ENCODE measurements at regions not wholly inside any gene's neighbourhood (a gene's known extent, or its start where the extent isn't known, plus 50 kb on each side); places are given as distances from the start of the nearest gene placed in this dataset.

DNA sequence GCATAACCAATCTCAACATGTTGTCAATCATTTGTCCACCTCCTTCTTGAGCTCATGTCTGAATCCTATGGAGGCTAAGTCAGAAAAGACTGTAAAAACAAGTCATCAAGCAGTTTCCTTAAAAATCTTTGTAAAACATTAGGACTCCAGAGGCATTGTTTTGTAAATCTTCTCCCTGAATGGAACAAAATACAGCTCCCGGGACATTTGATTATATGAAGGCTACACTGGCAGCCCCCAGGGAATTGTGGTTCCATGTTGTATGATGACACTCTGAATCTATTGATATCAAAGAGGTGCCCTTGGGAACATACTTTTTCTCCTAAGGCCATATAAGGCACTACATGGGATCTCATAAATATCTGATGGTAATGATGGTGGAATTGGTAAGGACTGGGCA, 83.2 kb upstream of the NUDT12 start:
- WGBS (ENCODE audit: insufficient coverage) = no CpG with 5 or more reads among the region's 1 CpG
- ChIA-PET CTCF (no interaction called here), POLR2A (no interaction called here)
- Mint-ChIP-seq H3K9me3 (ENCODE audit: insufficient read depth) (no peaks in the 10 kb centered on the region), H3K4me1 (no peaks in the 10 kb centered on the region), H3K27ac (no peak overlapping the region), H3K27me3 (no peaks in the 10 kb centered on the region), H3K4me3 (no peak overlapping the region)
- H3K9ac ChIP-seq (ENCODE audit: low read length) = no peak overlapping the region
- TF ChIP-seq, protein P1, sequence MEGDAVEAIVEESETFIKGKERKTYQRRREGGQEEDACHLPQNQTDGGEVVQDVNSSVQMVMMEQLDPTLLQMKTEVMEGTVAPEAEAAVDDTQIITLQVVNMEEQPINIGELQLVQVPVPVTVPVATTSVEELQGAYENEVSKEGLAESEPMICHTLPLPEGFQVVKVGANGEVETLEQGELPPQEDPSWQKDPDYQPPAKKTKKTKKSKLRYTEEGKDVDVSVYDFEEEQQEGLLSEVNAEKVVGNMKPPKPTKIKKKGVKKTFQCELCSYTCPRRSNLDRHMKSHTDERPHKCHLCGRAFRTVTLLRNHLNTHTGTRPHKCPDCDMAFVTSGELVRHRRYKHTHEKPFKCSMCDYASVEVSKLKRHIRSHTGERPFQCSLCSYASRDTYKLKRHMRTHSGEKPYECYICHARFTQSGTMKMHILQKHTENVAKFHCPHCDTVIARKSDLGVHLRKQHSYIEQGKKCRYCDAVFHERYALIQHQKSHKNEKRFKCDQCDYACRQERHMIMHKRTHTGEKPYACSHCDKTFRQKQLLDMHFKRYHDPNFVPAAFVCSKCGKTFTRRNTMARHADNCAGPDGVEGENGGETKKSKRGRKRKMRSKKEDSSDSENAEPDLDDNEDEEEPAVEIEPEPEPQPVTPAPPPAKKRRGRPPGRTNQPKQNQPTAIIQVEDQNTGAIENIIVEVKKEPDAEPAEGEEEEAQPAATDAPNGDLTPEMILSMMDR (IDR thresholded peaks at IDR 0.05) = no peak
- no peak for TF ChIP-seq EZH2 (IDR thresholded peaks at IDR 0.05; ENCODE audit: borderline replicate concordance, insufficient read depth, low read depth, low read length, poor library complexity, severe bottlenecking)
- H3K27ac ChIP-seq (ENCODE audit: low read length in 2 of 2) = no peak overlapping the region
- no peaks in the 10 kb centered on the region for H3K4me1 ChIP-seq (ENCODE audit: control insufficient read depth in 2 of 2, insufficient read depth in 2 of 2, low read length in 2 of 2)
- no peaks in the 10 kb centered on the region for H3K9me3 ChIP-seq (ENCODE audit: control extremely low read depth in 1 of 3, control insufficient read depth in 2 of 3, insufficient read depth in 1 of 3, low read length in 2 of 3)
- no peak overlapping the region for H3K4me2 ChIP-seq (replicated peaks; ENCODE audit: low read depth, low read length, poor library complexity, severe bottlenecking)
- H3K4me3 ChIP-seq (ENCODE audit: control extremely low read depth in 1 of 5, extremely low read depth in 1 of 5, insufficient read depth in 1 of 5, low read depth in 2 of 5, low read length in 4 of 5) = no peak overlapping the region
- H3K36me3 ChIP-seq (replicated peaks in 1 of 2; ENCODE audit: control extremely low read depth in 1 of 2, control insufficient read depth in 1 of 2, extremely low read depth in 1 of 2, insufficient read depth in 2 of 2, low read length in 1 of 2) = no peaks in the 10 kb centered on the region
- intact Hi-C loops (cut with micrococcal nuclease) = no loop called here
- H3K79me2 ChIP-seq (ENCODE audit: control insufficient read depth, insufficient read depth, low read length) = no peaks in the 10 kb centered on the region
- H4K20me1 ChIP-seq (ENCODE audit: control insufficient read depth, insufficient read depth, low read length, poor library complexity, severe bottlenecking) = no peaks in the 10 kb centered on the region
- ATAC-seq (ENCODE audit: low read depth) (no peak), DNase-seq (no peak)
- H2AFZ ChIP-seq (ENCODE audit: insufficient read depth, low read depth, low read length, poor library complexity, severe bottlenecking) = no peak overlapping the region
- no peaks in the 10 kb centered on the region for H3K27me3 ChIP-seq (replicated peaks in 1 of 4; ENCODE audit: control extremely low read depth in 1 of 4, control insufficient read depth in 3 of 4, insufficient read depth in 4 of 4, low read length in 3 of 4)

DNA sequence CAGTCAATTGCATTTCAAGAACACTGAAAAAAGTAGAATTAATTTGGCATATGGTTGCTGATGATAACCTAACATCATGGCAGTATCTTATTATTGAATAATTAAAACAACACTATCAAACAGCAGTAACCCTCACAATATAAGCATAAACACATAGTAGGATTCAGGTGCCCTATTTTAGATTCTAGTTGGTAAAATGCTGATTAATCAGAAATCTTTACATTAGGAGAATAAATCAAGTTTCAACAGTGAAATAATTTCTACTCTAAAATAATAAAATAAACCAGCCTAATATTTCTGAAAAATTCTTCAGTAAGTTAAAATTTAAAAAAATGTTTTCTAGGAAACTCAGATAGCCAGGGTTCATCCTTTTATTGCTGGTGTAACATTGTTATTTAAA, 76.4 kb upstream of the NUDT12 start:
- Histone ChIP-seq H3K27ac (ENCODE audit: low read length in 2 of 2) (no peak overlapping the region), H2AFZ (ENCODE audit: insufficient read depth, low read depth, low read length, poor library complexity, severe bottlenecking) (no peak overlapping the region), H3K4me1 (ENCODE audit: control insufficient read depth in 2 of 2, insufficient read depth in 2 of 2, low read length in 2 of 2) (no peaks in the 10 kb centered on the region), H3K4me3 (ENCODE audit: control extremely low read depth in 1 of 5, extremely low read depth in 1 of 5, insufficient read depth in 1 of 5, low read depth in 2 of 5, low read length in 4 of 5) (no peak overlapping the region), H3K27me3 (replicated peaks in 1 of 4; ENCODE audit: control extremely low read depth in 1 of 4, control insufficient read depth in 3 of 4, insufficient read depth in 4 of 4, low read length in 3 of 4) (no peaks in the 10 kb centered on the region), H3K9me3 (ENCODE audit: control extremely low read depth in 1 of 3, control insufficient read depth in 2 of 3, insufficient read depth in 1 of 3, low read length in 2 of 3) (no peaks in the 10 kb centered on the region), H3K9ac (ENCODE audit: low read length) (no peak overlapping the region), H3K79me2 (ENCODE audit: control insufficient read depth, insufficient read depth, low read length) (no peaks in the 10 kb centered on the region), H3K4me2 (replicated peaks; ENCODE audit: low read depth, low read length, poor library complexity, severe bottlenecking) (no peak overlapping the region), H3K36me3 (replicated peaks in 1 of 2; ENCODE audit: control extremely low read depth in 1 of 2, control insufficient read depth in 1 of 2, extremely low read depth in 1 of 2, insufficient read depth in 2 of 2, low read length in 1 of 2) (no peaks in the 10 kb centered on the region), H4K20me1 (ENCODE audit: control insufficient read depth, insufficient read depth, low read length, poor library complexity, severe bottlenecking) (no peaks in the 10 kb centered on the region)
- ChIA-PET CTCF (no interaction called here), POLR2A (no interaction called here)
- ATAC-seq (ENCODE audit: low read depth) (no peak), DNase-seq (no peak)
- Mint-ChIP-seq H3K4me1 (no peaks in the 10 kb centered on the region), H3K9me3 (ENCODE audit: insufficient read depth) (no peaks in the 10 kb centered on the region), H3K27me3 (no peaks in the 10 kb centered on the region), H3K27ac (no peak overlapping the region), H3K4me3 (no peak overlapping the region)
- intact Hi-C loops (cut with micrococcal nuclease) = no loop called here
- TF ChIP-seq, protein P1 (IDR thresholded peaks at IDR 0.05) = no peak
- TF ChIP-seq EZH2 (IDR thresholded peaks at IDR 0.05; ENCODE audit: borderline replicate concordance, insufficient read depth, low read depth, low read length, poor library complexity, severe bottlenecking) = no peak
